Ovary (tissue), 7 donors: ENCODE measurements at regions not wholly inside any gene's neighbourhood (a gene's known extent, or its start where the extent isn't known, plus 50 kb on each side); places are given as distances from the start of the nearest gene placed in this dataset.

Source experiments
- DNase-seq, 5 donors: peaks; one replicate each; pipeline ENCODE4 v3.0.0-alpha.2; 2019 to 2020
- H3K27ac ChIP-seq, 2 donors: fragments of 200-600 bp; one replicate each; pipeline versions ENCODE4 v1.5.1 to v1.8.0; 2019 to 2022
- H3K27me3 ChIP-seq: fragments of 200-600 bp; one replicate; pipeline ENCODE4 v1.8.0; 2022
- H3K36me3 ChIP-seq: fragments of 200-600 bp; sonication (generic); one replicate; pipeline ENCODE4 v1.5.1; 2019
- H3K4me1 ChIP-seq: one replicate; pipeline ENCODE4 v1.8.1; 2013; ENCODE audit warnings: mild to moderate bottlenecking, moderate library complexity; ENCODE audit not compliant: insufficient read depth
- H3K4me3 ChIP-seq: fragments of 200-600 bp; sonication (generic); one replicate; pipeline ENCODE4 v1.5.1; 2017
- H3K9me3 ChIP-seq, 2 donors: fragments of 200-600 bp in 1 of 2; sonication (generic) in 1 of 2; one replicate each; pipeline versions ENCODE4 v1.5.1 to v1.8.1; 2013 to 2019; ENCODE audit warnings: mild to moderate bottlenecking in 1 of 2, moderate library complexity in 1 of 2
- EP300 ChIP-seq: sonication (generic); formaldehyde crosslinking; IDR thresholded peaks from one replicate; pipeline ENCODE4 v1.6.1; 2017; ENCODE audit warnings: antibody characterized with exemption
- POLR2A ChIP-seq: fragments of 450-650 bp; IDR thresholded peaks from one replicate; pipeline ENCODE4 v1.6.1; 2017; ENCODE audit warnings: antibody characterized with exemption, mild to moderate bottlenecking, moderate library complexity
- WGBS, 3 donors: extraction: QIAGEN DNeasy Blood & Tissue Kit in 1 of 3; methylation state at CpG; one replicate each; pipeline versions ENCODE4 v1.1.5 to v1.1.7; 2013 to 2017; 5-methylcytosine and 5-hydroxymethylcytosine counted together
- intact Hi-C, 4 donors: fragments of 100-400 bp; cut with DNase I; formaldehyde crosslinking; loops; one replicate each; pipeline versions ENCODE4 v1.11.0 to v1.15.1; 2022 to 2023
- TF ChIP-seq, protein P1 (sequence below), 3 donors: fragments of 450-650 bp in 2 of 3; fragments of 200-600 bp in 1 of 3; IDR thresholded peaks; one replicate each; pipeline versions ENCODE4 v1.5.1 to v1.8.0; 2016 to 2022; ENCODE audit warnings: antibody characterized with exemption in 3 of 3, mild to moderate bottlenecking in 1 of 3
- donor health status: DM: no; HTN: no; CAD: no; lungs with moderate emphysema.
- donor health status: DM: no; HTN: no; CAD: no.
- donor health status: Bipolar disorder and iron deficiency.
- donor health status: DM: no; HTN: no; CAD: no.
- donor health status: DM: yes; HTN: yes; CAD: no.

- intact Hi-C loops: loop anchor here in 1 of 4 donors (10.0 kb wide), 1 partner anchor 673 kb away; the partner anchor contains the start of gene IGFBP5
- no peak overlapping the region for H3K27ac ChIP-seq
- TF ChIP-seq POLR2A (no peak), EP300 (no peak)
- TF ChIP-seq, protein P1, sequence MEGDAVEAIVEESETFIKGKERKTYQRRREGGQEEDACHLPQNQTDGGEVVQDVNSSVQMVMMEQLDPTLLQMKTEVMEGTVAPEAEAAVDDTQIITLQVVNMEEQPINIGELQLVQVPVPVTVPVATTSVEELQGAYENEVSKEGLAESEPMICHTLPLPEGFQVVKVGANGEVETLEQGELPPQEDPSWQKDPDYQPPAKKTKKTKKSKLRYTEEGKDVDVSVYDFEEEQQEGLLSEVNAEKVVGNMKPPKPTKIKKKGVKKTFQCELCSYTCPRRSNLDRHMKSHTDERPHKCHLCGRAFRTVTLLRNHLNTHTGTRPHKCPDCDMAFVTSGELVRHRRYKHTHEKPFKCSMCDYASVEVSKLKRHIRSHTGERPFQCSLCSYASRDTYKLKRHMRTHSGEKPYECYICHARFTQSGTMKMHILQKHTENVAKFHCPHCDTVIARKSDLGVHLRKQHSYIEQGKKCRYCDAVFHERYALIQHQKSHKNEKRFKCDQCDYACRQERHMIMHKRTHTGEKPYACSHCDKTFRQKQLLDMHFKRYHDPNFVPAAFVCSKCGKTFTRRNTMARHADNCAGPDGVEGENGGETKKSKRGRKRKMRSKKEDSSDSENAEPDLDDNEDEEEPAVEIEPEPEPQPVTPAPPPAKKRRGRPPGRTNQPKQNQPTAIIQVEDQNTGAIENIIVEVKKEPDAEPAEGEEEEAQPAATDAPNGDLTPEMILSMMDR (IDR thresholded peaks at IDR 0.05): no peak
- no peaks in the 10 kb centered on the region for H3K27me3 ChIP-seq
- no peaks in the 10 kb centered on the region for H3K9me3 ChIP-seq
- no peak overlapping the region for H3K4me3 ChIP-seq
- peaks cover 12% of the 10 kb centered on the region for H3K4me1 ChIP-seq
- WGBS, 3 donors: 86 to 92% (median 90%) methylated on average over 4 of the region's 4 CpGs
- H3K36me3 ChIP-seq: no peaks in the 10 kb centered on the region
- no peak for DNase-seq
These were observed 507.6 kb upstream of the TNP1 start for GRCh38 chr2:217367464-217367863.

DNA sequence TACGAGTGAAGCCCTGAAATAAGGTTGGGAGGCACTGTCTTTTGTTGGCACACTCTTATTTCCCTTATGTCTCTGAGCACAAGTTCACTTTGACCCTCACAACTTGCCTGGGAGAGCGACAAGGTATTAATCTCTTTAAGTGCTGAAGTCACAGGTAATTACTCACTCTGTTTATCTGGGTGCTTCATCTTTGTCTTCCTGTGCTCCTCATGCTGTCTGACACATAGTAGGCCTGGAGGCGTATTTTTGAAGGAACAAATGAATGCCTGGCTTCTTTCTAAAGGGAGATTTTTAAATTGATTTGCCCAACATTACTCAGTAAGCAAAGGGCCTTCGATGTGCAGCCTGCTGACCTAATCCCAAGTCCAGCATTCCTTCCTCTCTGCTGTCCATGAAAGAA lies 507.1 kb upstream of the TNP1 start:
- no peak for DNase-seq
- no peak overlapping the region for H3K27ac ChIP-seq
- H3K36me3 ChIP-seq: no peaks in the 10 kb centered on the region
- peaks cover 13% of the 10 kb centered on the region for H3K4me1 ChIP-seq
- intact Hi-C loops: loop anchor here in 1 of 4 donors (10.0 kb wide), 1 partner anchor 672 kb away; the partner anchor contains the start of gene IGFBP5
- WGBS, 3 donors: 81 to 96% (median 89%) methylated on average over 4 of the region's 4 CpGs
- no peak overlapping the region for H3K4me3 ChIP-seq
- no peaks in the 10 kb centered on the region for H3K9me3 ChIP-seq
- TF ChIP-seq EP300 (no peak), POLR2A (no peak)
- TF ChIP-seq, protein P1 (IDR thresholded peaks at IDR 0.05): no peak
- H3K27me3 ChIP-seq: no peaks in the 10 kb centered on the region

GRCh38 chr2:217366266-217366895 lies 506.5 kb upstream of the TNP1 start:
- Histone ChIP-seq H3K36me3 (no peaks in the 10 kb centered on the region), H3K9me3 (no peaks in the 10 kb centered on the region), H3K4me3 (no peak overlapping the region), H3K27ac (no peak overlapping the region), H3K27me3 (no peaks in the 10 kb centered on the region), H3K4me1 (peaks cover 14% of the 10 kb centered on the region)
- intact Hi-C loops: loop anchor here in 1 of 4 donors (10.0 kb wide), 1 partner anchor 672 kb away; the partner anchor contains the start of gene IGFBP5
- TF ChIP-seq, protein P1 (IDR thresholded peaks at IDR 0.05): no peak
- no peak for TF ChIP-seq EP300
- TF ChIP-seq POLR2A: no peak
- 85 to 89% (median 87%) methylated on average over 4 of the region's 4 CpGs for WGBS, 3 donors
- DNase-seq: no peak

DNA sequence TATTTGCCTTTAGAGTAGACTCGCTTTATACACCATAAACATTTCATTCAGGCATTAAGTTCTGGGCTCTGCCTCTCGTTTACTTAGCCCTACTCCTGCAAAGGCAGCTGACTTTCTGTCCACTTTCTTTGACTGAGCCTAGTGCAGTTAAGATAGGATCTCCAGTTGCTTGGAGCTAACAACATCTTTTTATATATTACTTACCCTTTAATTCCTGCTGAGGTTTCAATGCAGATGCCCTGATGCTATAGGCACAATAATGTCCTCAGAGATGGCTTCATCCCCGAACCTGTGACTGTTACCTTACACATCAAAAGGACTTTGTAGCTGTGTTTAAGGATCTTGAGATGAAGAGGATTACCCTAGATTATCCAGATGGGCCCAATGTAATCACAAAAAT lies 505.8 kb upstream of the TNP1 start:
- Histone ChIP-seq H3K9me3 (no peaks in the 10 kb centered on the region), H3K36me3 (no peaks in the 10 kb centered on the region), H3K27ac (no peak overlapping the region), H3K4me1 (peaks cover 16% of the 10 kb centered on the region), H3K27me3 (no peaks in the 10 kb centered on the region), H3K4me3 (no peak overlapping the region)
- intact Hi-C loops: loop anchor here in 1 of 4 donors (10.0 kb wide), 1 partner anchor 671 kb away; the partner anchor contains the start of gene IGFBP5
- TF ChIP-seq POLR2A (no peak), EP300 (no peak)
- TF ChIP-seq, protein P1 (IDR thresholded peaks at IDR 0.05): no peak
- DNase-seq: no peak
- 91 to 95% (median 95%) methylated on average over 3 of the region's 3 CpGs for WGBS, 3 donors
